Cardiac fibroblast (primary cell): ENCODE measurements at regions not wholly inside any gene's neighbourhood (a gene's known extent, or its start where the extent isn't known, plus 50 kb on each side); places are given as distances from the start of the nearest gene placed in this dataset.

Experiments
- DNase-seq, 2 donors: peaks; one replicate each; pipeline versions ENCODE4 v3.0.0 to v3.0.0-alpha.2; 2010; ENCODE audit warnings: low read depth in 2 of 2
- H3K4me3 ChIP-seq, 2 donors: replicated peaks in 1 of 2; 1 replicate in 1 of 2; 2 replicates in 1 of 2; pipeline ENCODE4 v1.5.1; 2011; ENCODE audit warnings: low read depth in 2 of 2, low read length in 2 of 2, mild to moderate bottlenecking in 2 of 2, moderate library complexity in 1 of 2
- TF ChIP-seq, protein P1 (sequence below): IDR thresholded peaks from one replicate; pipeline ENCODE4 v1.5.1; 2011; ENCODE audit warnings: low read depth, mild to moderate bottlenecking, low read length, inconsistent platforms

DNA sequence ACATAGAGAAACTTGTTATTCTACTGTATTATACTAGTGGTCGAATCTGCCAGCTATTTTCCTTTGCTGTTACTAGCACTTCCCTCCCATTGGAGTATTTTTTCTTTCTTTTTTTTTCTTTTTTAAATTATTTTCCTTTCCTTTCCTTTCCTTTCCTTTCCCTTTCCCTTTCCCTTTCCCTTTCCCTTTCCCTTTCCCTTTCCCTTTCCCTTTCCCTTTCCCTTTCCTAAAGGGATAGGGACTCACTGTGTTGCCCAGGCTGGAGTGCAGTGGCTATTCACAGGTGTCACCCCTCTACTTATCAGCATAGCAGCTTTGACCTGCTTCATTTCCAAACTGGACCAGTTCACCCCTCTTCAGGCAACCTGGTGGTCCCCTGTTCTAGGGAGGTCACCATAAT, 212.6 kb upstream of the SP4 start:
- TF ChIP-seq, protein P1, sequence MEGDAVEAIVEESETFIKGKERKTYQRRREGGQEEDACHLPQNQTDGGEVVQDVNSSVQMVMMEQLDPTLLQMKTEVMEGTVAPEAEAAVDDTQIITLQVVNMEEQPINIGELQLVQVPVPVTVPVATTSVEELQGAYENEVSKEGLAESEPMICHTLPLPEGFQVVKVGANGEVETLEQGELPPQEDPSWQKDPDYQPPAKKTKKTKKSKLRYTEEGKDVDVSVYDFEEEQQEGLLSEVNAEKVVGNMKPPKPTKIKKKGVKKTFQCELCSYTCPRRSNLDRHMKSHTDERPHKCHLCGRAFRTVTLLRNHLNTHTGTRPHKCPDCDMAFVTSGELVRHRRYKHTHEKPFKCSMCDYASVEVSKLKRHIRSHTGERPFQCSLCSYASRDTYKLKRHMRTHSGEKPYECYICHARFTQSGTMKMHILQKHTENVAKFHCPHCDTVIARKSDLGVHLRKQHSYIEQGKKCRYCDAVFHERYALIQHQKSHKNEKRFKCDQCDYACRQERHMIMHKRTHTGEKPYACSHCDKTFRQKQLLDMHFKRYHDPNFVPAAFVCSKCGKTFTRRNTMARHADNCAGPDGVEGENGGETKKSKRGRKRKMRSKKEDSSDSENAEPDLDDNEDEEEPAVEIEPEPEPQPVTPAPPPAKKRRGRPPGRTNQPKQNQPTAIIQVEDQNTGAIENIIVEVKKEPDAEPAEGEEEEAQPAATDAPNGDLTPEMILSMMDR: no peak
- DNase-seq: no peak
- H3K4me3 ChIP-seq: no peak overlapping the region

DNA sequence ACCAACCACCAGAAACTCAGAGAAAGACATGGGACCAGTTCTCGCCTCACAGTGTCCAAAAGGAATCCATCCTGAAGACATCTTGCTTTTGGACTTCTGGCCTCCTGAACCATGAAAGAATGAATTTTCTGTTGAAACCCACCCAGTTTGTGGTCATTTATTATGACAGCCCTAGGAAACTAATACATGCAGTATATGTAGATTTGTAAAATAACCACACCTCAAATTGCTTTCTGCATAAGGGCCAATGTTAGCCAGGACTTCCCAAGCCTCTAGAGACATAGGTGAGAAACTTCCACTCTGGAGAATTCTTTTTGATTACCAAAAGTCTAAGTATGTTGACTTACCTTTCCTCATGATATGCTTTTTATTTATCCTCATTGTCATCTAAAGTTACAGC, 210.5 kb upstream of the SP4 start:
- no peak for DNase-seq
- no peak overlapping the region for H3K4me3 ChIP-seq
- TF ChIP-seq, protein P1: no peak

- TF ChIP-seq, protein P1: no peak
- H3K4me3 ChIP-seq: no peak overlapping the region
- no peak for DNase-seq
Measured at GRCh38 chr7:21218155-21218554, 209.7 kb upstream of the SP4 start.

- DNase-seq: no peak
- TF ChIP-seq, protein P1: no peak
- no peak overlapping the region for H3K4me3 ChIP-seq
Measured at GRCh38 chr7:21221130-21221529, 206.8 kb upstream of the SP4 start.

- TF ChIP-seq, protein P1: no peak
- no peak for DNase-seq
- H3K4me3 ChIP-seq: no peak overlapping the region
Measured at GRCh38 chr7:21238400-21239116, 189.3 kb upstream of the SP4 start.

- TF ChIP-seq, protein P1: no peak
- no peak overlapping the region for H3K4me3 ChIP-seq
- DNase-seq: no peak
Measured at GRCh38 chr7:21243265-21243664, 184.6 kb upstream of the SP4 start.

- no peak overlapping the region for H3K4me3 ChIP-seq
- TF ChIP-seq, protein P1: no peak
- no peak for DNase-seq
Measured at GRCh38 chr7:21251151-21251800, 176.6 kb upstream of the SP4 start.
